Right cardiac atrium (tissue), 5 donors: ENCODE measurements at regions not wholly inside any gene's neighbourhood (a gene's known extent, or its start where the extent isn't known, plus 50 kb on each side); places are given as distances from the start of the nearest gene placed in this dataset.
"Not testable (repeated sequence)": the region's sequence is repeated elsewhere in the genome, so short reads cannot be mapped to it uniquely, and the experiment has no call there.

Experiments used
- ATAC-seq, 2 donors: fragments of 200-7000 bp; cut with Tn5 transposase; one replicate each; pipeline versions ENCODE4 v1.8.0 to v1.9.1; 2020; ENCODE audit warnings: moderate library complexity in 2 of 2, mild to moderate bottlenecking in 1 of 2
- DNase-seq, 3 donors: peaks; one replicate each; pipeline ENCODE4 v3.0.0-alpha.2; 2020
- H3K27ac ChIP-seq: one replicate; pipeline ENCODE4 v1.5.1; 2013; ENCODE audit warnings: mild to moderate bottlenecking, low read length, control low read depth, moderate library complexity
- H3K27me3 ChIP-seq: one replicate; pipeline ENCODE4 v1.6.1; 2013; ENCODE audit not compliant: control insufficient read depth, insufficient read depth
- H3K4me1 ChIP-seq: one replicate; pipeline ENCODE4 v1.6.1; 2013; ENCODE audit warnings: low read length; ENCODE audit not compliant: control insufficient read depth, insufficient read depth
- H3K4me3 ChIP-seq: one replicate; pipeline ENCODE4 v1.5.1; 2013; ENCODE audit warnings: low read length, control low read depth
- H3K9me3 ChIP-seq: one replicate; pipeline ENCODE4 v1.6.1; 2013; ENCODE audit warnings: low read length; ENCODE audit not compliant: control insufficient read depth
- WGBS: extraction: QIAGEN DNeasy Blood & Tissue Kit; methylation state at CpG from one replicate; pipeline ENCODE4 v1.1.7; 2013; 5-methylcytosine and 5-hydroxymethylcytosine counted together
- intact Hi-C, 4 donors: fragments of 100-400 bp; cut with DNase I; formaldehyde crosslinking; loops; one replicate each; pipeline versions ENCODE4 v1.11.0 to v1.14.0; 2022 to 2023
- donor health status: healthy with polysubstance abuse.
- donor health status: DM: no; HTN: yes; CAD: no.
- donor health status: DM: no; HTN: no; CAD: no.
- donor health status: DM: no; HTN: yes; CAD: no; lungs with severe emphysema.
- donor health status: DM: yes; HTN: yes; CAD: no.

DNA sequence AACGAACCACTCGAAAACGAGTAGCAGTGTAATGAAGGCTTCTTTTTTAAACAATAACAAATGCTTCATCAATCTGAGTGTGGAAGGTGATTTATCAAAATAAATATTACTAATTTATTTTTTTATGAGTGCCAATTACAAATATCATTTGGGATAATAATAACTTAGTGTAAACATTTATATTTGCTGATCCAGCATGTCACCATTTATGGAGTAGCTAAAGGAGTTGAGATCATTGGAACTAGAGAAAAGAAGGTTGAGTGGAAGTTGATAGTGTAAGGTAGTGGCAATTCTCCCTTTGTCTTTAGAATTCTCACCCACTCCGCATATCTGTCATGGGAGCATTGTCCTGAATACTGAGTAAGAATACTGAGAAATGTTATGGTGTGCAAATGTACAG is 67.1 kb upstream of the KIF26B start:
- 96% methylated on average over 4 of the region's 4 CpGs for WGBS
- Histone ChIP-seq H3K27me3 (no peaks in the 10 kb centered on the region), H3K9me3 (no peaks in the 10 kb centered on the region), H3K4me1 (no peaks in the 10 kb centered on the region), H3K4me3 (no peak overlapping the region), H3K27ac (no peak overlapping the region)
- intact Hi-C loops = loop anchor here in 1 of 4 donors (5.0 kb wide), 1 partner anchor 40 kb away; no protein-coding TSS in a partner anchor
- no peak for ATAC-seq
- no peak for DNase-seq

DNA sequence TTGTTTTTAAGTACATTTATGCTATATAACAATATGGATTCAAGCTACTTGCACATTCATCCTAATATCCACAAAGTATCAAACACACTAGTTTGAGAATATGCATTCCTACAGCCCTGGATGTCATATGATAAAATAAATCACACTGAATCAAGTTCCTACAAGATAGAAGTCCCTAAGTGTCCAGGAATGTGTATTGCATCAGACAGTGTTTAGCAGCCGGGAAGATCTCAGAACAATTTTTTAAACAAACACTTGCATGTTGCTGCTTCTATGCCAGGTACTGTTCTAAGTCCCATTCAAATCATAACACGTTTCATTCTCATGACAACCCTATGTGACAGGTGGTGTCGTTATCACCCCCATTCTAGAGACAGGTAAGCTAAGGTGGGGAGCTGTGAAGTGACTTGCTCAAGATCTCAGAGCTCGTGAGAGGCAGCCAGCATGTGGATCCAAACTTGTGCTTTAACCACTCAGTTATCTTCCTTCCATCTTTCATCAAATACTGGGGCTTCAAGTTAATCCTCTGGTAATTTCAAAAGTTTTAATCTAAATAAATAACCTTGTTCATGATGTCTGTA is 68.3 kb upstream of the KIF26B start:
- WGBS = 90% methylated on average over 4 of the region's 4 CpGs
- Histone ChIP-seq H3K27ac (no peak overlapping the region), H3K4me1 (no peaks in the 10 kb centered on the region), H3K9me3 (no peaks in the 10 kb centered on the region), H3K27me3 (no peaks in the 10 kb centered on the region), H3K4me3 (no peak overlapping the region)
- ATAC-seq = no peak
- DNase-seq = no peak
- intact Hi-C loops = loop anchor here in 1 of 4 donors (5.0 kb wide), 1 partner anchor 41 kb away; no protein-coding TSS in a partner anchor

DNA sequence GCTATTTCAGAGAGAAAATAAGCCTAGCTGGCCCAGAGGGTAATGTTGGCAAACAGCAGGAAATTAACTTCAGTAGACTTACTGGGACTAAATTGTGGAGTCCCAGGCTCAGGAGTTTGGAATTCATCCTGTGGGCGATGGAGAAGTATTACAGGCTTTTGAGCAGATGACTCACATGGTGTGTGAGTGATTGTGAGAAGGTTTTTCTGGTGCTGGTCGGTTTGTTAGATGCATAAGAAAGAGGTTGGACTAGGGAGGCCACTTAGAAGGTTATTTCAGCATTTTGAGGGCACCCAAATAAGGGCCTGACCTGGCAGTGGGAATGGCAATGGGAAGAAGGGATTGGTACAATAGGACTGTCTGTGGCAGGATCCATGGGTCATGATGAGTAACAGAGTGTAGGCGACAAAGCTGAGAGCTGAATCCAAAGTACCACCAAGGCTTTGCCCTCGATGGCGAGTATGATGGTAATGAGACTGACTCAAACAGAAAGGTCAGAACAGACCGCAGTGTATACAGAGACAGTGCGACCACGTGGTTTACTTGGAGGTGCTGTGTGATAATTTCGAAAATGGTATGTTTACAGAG is 69.2 kb upstream of the KIF26B start:
- Histone ChIP-seq H3K27ac (no peak overlapping the region), H3K9me3 (no peaks in the 10 kb centered on the region), H3K4me1 (no peaks in the 10 kb centered on the region), H3K27me3 (no peaks in the 10 kb centered on the region), H3K4me3 (no peak overlapping the region)
- DNase-seq (no peak), ATAC-seq (no peak)
- 90% methylated on average over 9 of the region's 9 CpGs for WGBS
- intact Hi-C loops = loop anchor here in 1 of 4 donors (5.0 kb wide), 1 partner anchor 42 kb away; no protein-coding TSS in a partner anchor

DNA sequence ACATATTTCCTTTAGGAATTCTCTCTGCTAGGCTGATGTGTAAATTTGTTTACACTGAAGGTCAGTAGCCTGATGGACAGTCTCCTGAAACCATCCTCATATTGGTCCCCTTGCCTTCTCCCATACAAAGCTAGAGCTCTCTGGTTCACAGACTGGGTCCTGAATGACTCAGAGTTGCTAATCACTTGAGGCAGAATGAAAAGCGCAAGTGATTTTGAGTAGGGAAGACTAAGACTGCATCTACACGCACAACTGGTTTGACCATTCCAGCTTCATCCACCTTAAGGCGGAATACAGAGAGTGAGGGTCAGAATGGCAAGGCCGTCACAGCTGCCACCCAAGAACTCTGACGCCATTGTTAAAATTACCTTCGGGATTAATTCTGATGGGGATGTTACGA is 70.2 kb upstream of the KIF26B start:
- H3K27me3 ChIP-seq = no peaks in the 10 kb centered on the region
- intact Hi-C loops = no loop called here
- DNase-seq (no peak), ATAC-seq (no peak)
- 98% methylated on average over 7 of the region's 7 CpGs for WGBS
- no peak overlapping the region for H3K27ac ChIP-seq
- no peaks in the 10 kb centered on the region for H3K9me3 ChIP-seq
- no peaks in the 10 kb centered on the region for H3K4me1 ChIP-seq
- no peak overlapping the region for H3K4me3 ChIP-seq

DNA sequence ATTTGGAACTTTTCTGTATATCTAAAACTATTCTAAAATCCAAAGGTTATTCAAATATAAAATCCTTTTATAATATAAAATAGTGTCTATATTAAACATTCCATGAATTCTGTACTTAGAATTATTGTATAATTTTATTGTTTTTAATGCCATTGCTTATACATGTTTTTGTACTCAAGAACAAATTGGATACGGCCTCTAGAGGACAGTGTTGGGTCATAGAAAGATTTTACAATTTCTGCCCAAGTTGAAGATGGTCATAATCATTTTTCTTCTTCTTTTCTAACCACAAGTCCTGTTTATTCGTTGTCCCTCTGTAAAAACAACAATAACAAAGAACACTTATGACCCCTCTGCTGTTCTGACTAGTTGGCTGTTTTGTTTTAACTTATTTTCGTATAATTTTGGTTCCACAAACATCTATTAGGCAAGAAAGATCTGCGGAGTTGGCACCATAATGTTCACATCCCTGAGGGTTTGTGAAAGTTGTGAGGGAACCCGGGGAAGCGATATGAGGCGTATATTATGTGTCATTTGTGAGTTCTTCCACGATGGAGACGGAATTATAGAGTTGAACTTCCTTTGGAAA is 75.7 kb upstream of the KIF26B start:
- intact Hi-C loops = no loop called here
- Histone ChIP-seq H3K4me3 (no peak overlapping the region), H3K4me1 (no peaks in the 10 kb centered on the region), H3K27ac (no peak overlapping the region), H3K27me3 (no peaks in the 10 kb centered on the region), H3K9me3 (no peaks in the 10 kb centered on the region)
- WGBS = 69% methylated on average over 9 of the region's 9 CpGs
- ATAC-seq = no peak
- no peak for DNase-seq

DNA sequence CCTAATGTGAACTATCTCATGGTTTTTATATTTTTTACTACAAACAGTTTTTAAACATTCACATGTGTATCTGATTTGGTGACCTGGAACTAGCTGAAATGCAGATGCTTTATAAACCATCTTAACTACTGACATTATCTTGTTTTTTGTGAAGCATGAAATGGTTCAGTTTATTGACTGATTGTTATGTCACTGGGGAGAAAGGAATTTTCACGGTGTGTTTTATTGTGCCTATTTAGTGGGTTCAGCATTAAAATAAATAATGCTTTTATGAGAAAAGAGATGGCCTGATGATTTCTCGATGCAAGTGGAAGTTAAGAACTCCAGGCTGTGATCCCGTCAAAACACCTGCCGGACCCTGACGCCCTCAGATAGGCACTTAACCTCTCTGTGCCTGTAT is 79.9 kb upstream of the KIF26B start:
- H3K9me3 ChIP-seq = no peaks in the 10 kb centered on the region
- ATAC-seq (no peak), DNase-seq (no peak)
- intact Hi-C loops = no loop called here
- H3K27ac ChIP-seq = no peak overlapping the region
- no peak overlapping the region for H3K4me3 ChIP-seq
- H3K4me1 ChIP-seq = no peaks in the 10 kb centered on the region
- 88% methylated on average over 5 of the region's 5 CpGs for WGBS
- no peaks in the 10 kb centered on the region for H3K27me3 ChIP-seq

DNA sequence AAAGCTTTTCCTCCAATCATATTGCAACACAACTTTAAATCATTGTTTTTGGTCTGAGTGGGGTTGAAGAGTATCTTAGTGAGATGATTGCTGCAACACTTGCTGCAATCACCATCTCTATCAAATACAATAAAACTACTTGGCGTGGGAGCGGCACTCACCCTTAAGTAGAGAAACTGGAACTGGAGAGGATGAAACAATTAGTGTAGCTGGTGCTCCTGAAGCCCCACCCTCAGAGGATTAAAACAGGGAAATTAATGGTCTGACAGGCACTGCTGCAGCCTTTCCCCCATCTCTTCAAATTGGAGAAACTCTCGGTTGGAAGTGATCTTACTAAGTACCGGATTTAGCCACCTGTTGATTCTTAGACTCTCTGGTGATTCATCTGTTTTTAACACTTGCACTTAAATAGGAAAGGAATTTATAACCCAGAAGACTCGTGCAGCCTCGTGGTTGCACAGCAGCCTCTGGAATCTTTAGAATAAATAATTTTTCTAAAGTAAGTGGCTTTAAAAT is 80.5 kb upstream of the KIF26B start:
- Histone ChIP-seq H3K27ac (no peak overlapping the region), H3K27me3 (no peaks in the 10 kb centered on the region), H3K4me3 (no peak overlapping the region), H3K9me3 (no peaks in the 10 kb centered on the region), H3K4me1 (no peaks in the 10 kb centered on the region)
- DNase-seq = no peak
- intact Hi-C loops = no loop called here
- ATAC-seq = no peak
- whole genome bisulfite sequencing = 50% methylated on average over 6 of the region's 6 CpGs

DNA sequence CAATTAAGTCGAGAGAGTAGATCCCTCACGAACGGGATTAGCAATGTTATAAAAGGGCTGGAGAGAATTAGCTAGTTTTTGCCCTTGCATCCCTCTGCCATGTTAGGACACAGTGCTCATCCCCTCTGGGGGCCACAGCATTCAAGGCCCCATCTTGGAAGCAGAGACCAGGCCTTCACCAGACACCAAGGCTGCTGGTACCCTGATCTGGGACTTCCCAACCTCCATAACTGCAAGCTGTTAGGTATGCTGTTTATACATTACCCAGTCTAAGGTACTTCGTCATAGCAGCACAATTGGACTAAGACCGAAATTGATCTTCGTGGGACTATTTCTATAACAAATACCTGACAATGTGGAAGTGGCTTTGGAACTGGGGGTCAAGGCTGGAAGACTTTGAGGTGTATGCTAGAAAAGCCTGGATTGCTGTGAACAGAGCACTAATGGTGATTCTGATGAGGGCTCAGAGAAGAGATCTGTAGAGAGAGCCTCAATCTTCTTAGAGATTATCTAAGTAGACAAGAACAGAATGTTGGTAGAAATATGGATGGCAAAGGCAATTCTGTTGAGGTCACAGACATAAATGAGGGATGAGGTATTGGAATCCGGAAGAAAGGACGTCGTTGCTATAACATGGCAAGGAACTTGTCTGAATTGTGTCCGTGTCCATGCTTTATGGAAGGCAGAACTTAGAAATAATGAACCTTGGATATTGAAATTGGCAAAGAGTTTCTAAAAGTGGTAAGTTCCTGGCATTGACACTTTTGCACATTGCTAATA is 83.8 kb upstream of the KIF26B start:
- Histone ChIP-seq H3K27me3 (no peaks in the 10 kb centered on the region), H3K4me1 (no peaks in the 10 kb centered on the region), H3K9me3 (no peaks in the 10 kb centered on the region), H3K27ac (no peak overlapping the region), H3K4me3 (no peak overlapping the region)
- DNase-seq (no peak), ATAC-seq (no peak)
- intact Hi-C loops = no loop called here
- WGBS = 98% methylated on average over 10 of the region's 10 CpGs

DNA sequence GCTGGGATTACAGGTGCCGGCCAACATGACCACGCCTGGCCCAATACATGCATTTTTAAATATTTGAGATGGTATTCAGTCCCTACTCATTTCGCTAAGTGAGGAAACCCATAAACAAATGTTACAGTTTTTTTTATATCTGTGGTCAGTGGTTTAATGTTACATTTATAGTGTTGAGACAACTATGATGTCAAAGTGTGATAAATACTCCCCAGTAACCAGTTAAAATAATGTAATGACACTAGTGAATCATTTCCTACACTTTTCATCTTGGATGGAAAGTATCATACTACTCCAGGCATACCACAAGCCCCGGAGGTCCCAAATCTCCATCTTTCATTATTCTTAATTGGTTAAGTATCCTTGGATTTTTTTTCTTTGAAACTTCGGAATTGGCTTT is 87.5 kb upstream of the KIF26B start:
- no peaks in the 10 kb centered on the region for H3K9me3 ChIP-seq
- no peak for ATAC-seq
- H3K27ac ChIP-seq = no peak overlapping the region
- no peak for DNase-seq
- no peak overlapping the region for H3K4me3 ChIP-seq
- H3K27me3 ChIP-seq = no peaks in the 10 kb centered on the region
- WGBS = 86% methylated on average over 5 of the region's 5 CpGs
- intact Hi-C loops = no loop called here
- no peaks in the 10 kb centered on the region for H3K4me1 ChIP-seq

DNA sequence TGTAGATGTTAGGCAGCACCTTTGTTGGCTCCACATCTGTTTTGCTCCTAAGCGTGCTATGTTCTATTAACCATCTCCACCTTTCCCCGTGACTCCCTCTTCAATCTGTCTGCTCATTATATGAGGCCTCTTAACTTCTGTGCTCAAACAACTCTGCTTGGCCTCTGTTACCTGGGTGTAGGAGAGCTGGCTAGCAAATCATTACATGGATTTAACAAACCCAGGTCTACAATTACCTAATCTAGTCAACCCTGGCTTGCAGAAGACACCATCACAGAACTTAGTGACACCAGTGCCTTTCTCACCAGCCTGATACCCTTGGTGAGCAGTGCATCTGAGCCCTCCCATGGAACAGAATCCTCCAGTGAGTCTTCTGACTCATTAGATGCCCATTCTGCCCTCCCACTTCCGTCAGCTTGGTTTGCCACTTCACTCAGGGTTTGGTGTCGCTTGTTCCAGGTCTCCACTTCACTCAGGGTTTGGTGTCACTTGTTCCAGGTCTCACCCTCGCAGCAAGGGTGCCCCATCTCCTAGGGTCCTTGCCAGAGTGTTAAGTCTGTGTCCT is 92.0 kb upstream of the KIF26B start:
- no peaks in the 10 kb centered on the region for H3K27me3 ChIP-seq
- DNase-seq = no peak
- intact Hi-C loops = no loop called here
- H3K27ac ChIP-seq = no peak overlapping the region
- no peaks in the 10 kb centered on the region for H3K4me1 ChIP-seq
- WGBS = 92% methylated on average over 5 of the region's 5 CpGs
- H3K9me3 ChIP-seq = no peaks in the 10 kb centered on the region
- no peak for ATAC-seq
- H3K4me3 ChIP-seq = no peak overlapping the region

DNA sequence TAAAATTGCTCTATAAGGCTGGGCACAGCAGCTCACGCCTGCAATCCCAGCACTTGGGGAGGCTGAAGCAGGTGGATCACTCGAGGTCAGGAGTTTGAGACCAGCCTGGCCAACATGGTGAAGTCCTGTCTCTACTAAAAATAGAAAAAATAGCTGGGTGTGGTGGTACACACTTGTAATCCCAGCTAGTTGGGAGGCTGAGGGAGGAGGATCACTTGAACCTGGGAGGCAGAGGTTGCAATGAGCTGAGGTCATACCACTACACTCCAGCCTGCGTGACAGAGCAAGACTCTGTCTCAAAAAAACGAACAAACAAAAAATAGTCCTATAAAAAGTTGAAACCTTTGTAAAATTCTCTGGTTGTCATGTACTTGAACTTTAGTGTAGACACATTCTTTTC is 93.0 kb upstream of the KIF26B start:
- intact Hi-C loops, H3K4me1 ChIP-seq, H3K9me3 ChIP-seq, H3K27me3 ChIP-seq, H3K27ac ChIP-seq, H3K4me3 ChIP-seq, DNase-seq, ATAC-seq: not testable (repeated sequence)
- WGBS = 91% methylated on average over 4 of the region's 4 CpGs
